ENCODE measurements at regions not wholly inside any gene's neighbourhood (a gene's known extent, or its start where the extent isn't known, plus 50 kb on each side); places are given as distances from the start of the nearest gene placed in this dataset.

GRCh38 chr5:77152441-77152840 is 58.0 kb upstream of the PDE8B start:
- TF ChIP-seq EP300 (IDR thresholded peaks at IDR 0.05) (no peak), POLR2AphosphoS5 (IDR thresholded peaks at IDR 0.05) (no peak), POLR2A (IDR thresholded peaks at IDR 0.05) (no peak)
